LoVo (cell line): ENCODE measurements at regions not wholly inside any gene's neighbourhood (a gene's known extent, or its start where the extent isn't known, plus 50 kb on each side); places are given as distances from the start of the nearest gene placed in this dataset.
"Not testable (repeated sequence)": the region's sequence is repeated elsewhere in the genome, so short reads cannot be mapped to it uniquely, and the experiment has no call there.

Source experiments
- DNase-seq: peaks from one replicate; pipeline ENCODE4 v3.0.0-alpha.2; 2016; ENCODE audit warnings: low spot score

GRCh38 chr18:1294229-1294628 is 389.6 kb downstream of the ADCYAP1 start:
- DNase-seq: no peak

GRCh38 chr18:1296237-1296636 is 391.6 kb downstream of the ADCYAP1 start:
- DNase-seq: no peak

- DNase-seq: no peak
These were observed 398.2 kb downstream of the ADCYAP1 start for GRCh38 chr18:1302861-1303260.

- no peak for DNase-seq
These were observed 399.8 kb downstream of the ADCYAP1 start for GRCh38 chr18:1304392-1304992.

GRCh38 chr18:1306641-1307040 is 402.0 kb downstream of the ADCYAP1 start:
- no peak for DNase-seq

GRCh38 chr18:1308686-1309085 is 404.0 kb downstream of the ADCYAP1 start:
- DNase-seq: no peak

- DNase-seq: no peak
These were observed 406.7 kb downstream of the ADCYAP1 start for GRCh38 chr18:1311376-1311775.

- not testable (repeated sequence) for DNase-seq
These were observed 430.7 kb downstream of the ADCYAP1 start for GRCh38 chr18:1335345-1335744.

- DNase-seq: no peak
These were observed 446.3 kb downstream of the ADCYAP1 start for GRCh38 chr18:1350931-1351450.

GRCh38 chr18:1353025-1353424 is 448.4 kb downstream of the ADCYAP1 start:
- no peak for DNase-seq

GRCh38 chr18:1357724-1358123 is 453.1 kb downstream of the ADCYAP1 start:
- no peak for DNase-seq

- no peak for DNase-seq
These were observed 457.3 kb downstream of the ADCYAP1 start for GRCh38 chr18:1361936-1362335.

- no peak for DNase-seq
These were observed 465.9 kb downstream of the ADCYAP1 start for GRCh38 chr18:1370552-1370951.

GRCh38 chr18:1371724-1372123 is 467.1 kb downstream of the ADCYAP1 start:
- DNase-seq: no peak

- DNase-seq: no peak
These were observed 478.8 kb downstream of the ADCYAP1 start for GRCh38 chr18:1383465-1383864.

- DNase-seq: not testable (repeated sequence)
These were observed 483.8 kb downstream of the ADCYAP1 start for GRCh38 chr18:1388468-1388867.

GRCh38 chr18:1392046-1392445 is 487.4 kb downstream of the ADCYAP1 start:
- no peak for DNase-seq

- no peak for DNase-seq
These were observed 488.4 kb downstream of the ADCYAP1 start for GRCh38 chr18:1392865-1393734.

GRCh38 chr18:1393929-1394328 is 489.3 kb downstream of the ADCYAP1 start:
- DNase-seq: no peak

- DNase-seq: no peak
These were observed 489.8 kb downstream of the ADCYAP1 start for GRCh38 chr18:1394426-1394825.

- DNase-seq: no peak
These were observed 490.3 kb downstream of the ADCYAP1 start for GRCh38 chr18:1394966-1395365.

- DNase-seq: no peak
These were observed 503.7 kb downstream of the ADCYAP1 start for GRCh38 chr18:1408376-1408775.

GRCh38 chr18:1412655-1413322 is 508.1 kb downstream of the ADCYAP1 start:
- DNase-seq: no peak
